HCT116 (cell line): ENCODE measurements at regions not wholly inside any gene's neighbourhood (a gene's known extent, or its start where the extent isn't known, plus 50 kb on each side); places are given as distances from the start of the nearest gene placed in this dataset.

Experiments used
- ATAC-seq: fragments of 200-7000 bp; cut with Tn5 transposase; 2 replicates; pipeline ENCODE4 v1.9.1; 2020; ENCODE audit warnings: mild to moderate bottlenecking, moderate library complexity
- BruUV-seq: library from RNA; stranded (reverse); fragments of 400-500 nt; replicated peaks from 2 replicates; lab custom pipeline; 2021; lab: Mats Ljungman, UMichigan
- CTCF ChIA-PET: fragments of 300-600 bp; sonication (Branson Sonifier 250); formaldehyde crosslinking; loops from one replicate; lab custom pipeline; 2021; ENCODE audit warnings: antibody characterized with exemption; lab: Charles Lee
- POLR2A ChIA-PET: fragments of 300-600, 350-600 bp; sonication (Branson Sonifier 250); formaldehyde crosslinking; loops from one replicate; lab custom pipeline; 2021; ENCODE audit warnings: antibody characterized with exemption; lab: Charles Lee
- RAD21 ChIA-PET, 2 experiments: fragments of 300-600 bp; sonication (Branson Sonifier 250); formaldehyde crosslinking; loops; one replicate each; lab custom pipeline; 2023; ENCODE audit warnings: low total read pairs in 2 of 2; ENCODE audit not compliant: uncharacterized antibody in 2 of 2, unreplicated experiment in 2 of 2, low non-redundant PET in 1 of 2; lab: Charles Lee
- DNase-seq: peaks from one replicate; pipeline ENCODE4 v3.0.0-alpha.2; 2010; ENCODE audit warnings: low read depth, low spot score
- H2AFZ ChIP-seq: fragments of 200-600 bp; shearing (Covaris generic), sonication (generic); 2 replicates; pipeline ENCODE4 v1.6.1; 2017; ENCODE audit warnings: low read depth, mixed run types, mixed read lengths, antibody characterized with exemption, low read length; ENCODE audit not compliant: poor library complexity, severe bottlenecking
- H3K27ac ChIP-seq: 2 replicates; pipeline ENCODE4 v1.5.1; 2012; ENCODE audit warnings: low read depth, low read length
- H3K27me3 ChIP-seq: fragments of 200-600 bp; sonication (generic); 2 replicates; pipeline ENCODE4 v1.6.1; 2016; ENCODE audit warnings: mixed run types, low read length, mixed read lengths; ENCODE audit not compliant: insufficient read depth
- H3K36me3 ChIP-seq, 2 experiments: fragments of 200-500 bp in 1 of 2; fragments of 200-600 bp in 1 of 2; sonication (Bioruptor generic) in 1 of 2; sonication (generic) in 1 of 2; 2 replicates each; pipeline versions ENCODE4 v1.5.1 to v1.6.1; 2014 to 2016; ENCODE audit warnings: low read length in 2 of 2, inconsistent platforms in 1 of 2, mixed read lengths in 1 of 2, mixed run types in 1 of 2; ENCODE audit not compliant: insufficient read depth in 2 of 2, control insufficient read depth in 1 of 2
- H3K4me1 ChIP-seq, 2 experiments: fragments of 200-600 bp in 1 of 2; sonication (generic) in 1 of 2; 2 replicates each; pipeline versions ENCODE4 v1.5.1 to v1.6.1; 2012 to 2017; ENCODE audit warnings: low read length in 2 of 2, inconsistent platforms in 1 of 2, mild to moderate bottlenecking in 1 of 2, mixed read lengths in 1 of 2, mixed run types in 1 of 2, moderate library complexity in 1 of 2; ENCODE audit not compliant: insufficient read depth in 2 of 2, control insufficient read depth in 1 of 2
- H3K4me2 ChIP-seq: fragments of 200-600 bp; sonication (generic); 2 replicates; pipeline ENCODE4 v1.6.1; 2017; ENCODE audit warnings: mixed run types, low read length, mixed read lengths
- H3K4me3 ChIP-seq, 2 experiments: fragments of 200-600 bp in 1 of 2; sonication (generic) in 1 of 2; replicated peaks in 1 of 2; 2 replicates each; pipeline ENCODE4 v1.5.1; 2011 to 2016; ENCODE audit warnings: low read length in 2 of 2, control low read depth in 1 of 2, low read depth in 1 of 2, mild to moderate bottlenecking in 1 of 2, mixed read lengths in 1 of 2, mixed run types in 1 of 2
- H3K79me2 ChIP-seq: fragments of 200-600 bp; sonication (generic); 2 replicates; pipeline ENCODE4 v1.6.1; 2017; ENCODE audit warnings: mild to moderate bottlenecking, mixed run types, low read length, moderate library complexity, mixed read lengths; ENCODE audit not compliant: insufficient read depth
- H3K9ac ChIP-seq: fragments of 200-600 bp; sonication (generic); 2 replicates; pipeline ENCODE4 v1.6.1; 2016; ENCODE audit warnings: low read length, mixed read lengths
- H3K9me2 ChIP-seq: fragments of 200-600 bp; sonication (generic), shearing (Covaris generic); 2 replicates; pipeline ENCODE4 v1.6.1; 2017; ENCODE audit warnings: mixed run types, mild to moderate bottlenecking, moderate library complexity; ENCODE audit not compliant: insufficient read depth
- H3K9me3 ChIP-seq, 2 experiments: fragments of 200-500 bp in 1 of 2; fragments of 200-600 bp in 1 of 2; sonication (Bioruptor generic) in 1 of 2; sonication (generic) in 1 of 2; 2 replicates each; pipeline ENCODE4 v1.6.1; 2014 to 2017; ENCODE audit warnings: low read length in 2 of 2, mixed read lengths in 2 of 2, inconsistent platforms in 1 of 2, low read depth in 1 of 2, mild to moderate bottlenecking in 1 of 2, mixed run types in 1 of 2, moderate library complexity in 1 of 2; ENCODE audit not compliant: control insufficient read depth in 1 of 2, insufficient read depth in 1 of 2
- H4K20me1 ChIP-seq: fragments of 200-600 bp; sonication (generic), shearing (Covaris generic); 2 replicates; pipeline ENCODE4 v1.6.1; 2017; ENCODE audit warnings: mixed run types, mild to moderate bottlenecking, moderate library complexity; ENCODE audit not compliant: insufficient read depth
- ATF3 ChIP-seq: IDR thresholded peaks from 2 replicates; pipeline ENCODE4 v1.6.1; 2012
- CBX3 ChIP-seq: IDR thresholded peaks from 2 replicates; pipeline ENCODE4 v1.6.1; 2012; ENCODE audit warnings: low read depth
- CEBPB ChIP-seq: IDR thresholded peaks from 2 replicates; pipeline ENCODE4 v1.6.1; 2012; ENCODE audit warnings: low read depth
- CTCF ChIP-seq, 3 experiments: fragments of 200-600 bp in 1 of 3; sonication (generic) in 1 of 3; IDR thresholded peaks in 2 of 3; conservative IDR thresholded peaks in 1 of 3; 2 replicates each; pipeline ENCODE4 v1.5.1; 2012 to 2017; ENCODE audit warnings: low read depth in 2 of 3, low read length in 2 of 3, antibody characterized with exemption in 1 of 3, borderline replicate concordance in 1 of 3, control low read depth in 1 of 3, mild to moderate bottlenecking in 1 of 3, mixed read lengths in 1 of 3, mixed run types in 1 of 3, moderate library complexity in 1 of 3; ENCODE audit not compliant: insufficient read depth in 1 of 3
- EGR1 ChIP-seq: IDR thresholded peaks from 2 replicates; pipeline ENCODE4 v1.6.1; 2012; ENCODE audit warnings: low read depth
- ELF1 ChIP-seq: IDR thresholded peaks from 2 replicates; pipeline ENCODE4 v1.6.1; 2012; ENCODE audit warnings: low read depth, borderline replicate concordance
- EZH2 ChIP-seq: fragments of 200-600 bp; sonication (generic); IDR thresholded peaks from 2 replicates; pipeline ENCODE4 v1.6.1; 2017; ENCODE audit warnings: antibody characterized with exemption, mixed run types
- EZH2phosphoT487 ChIP-seq: fragments of 200-600 bp; IDR thresholded peaks from 2 replicates; pipeline ENCODE4 v1.6.1; 2018; ENCODE audit warnings: antibody characterized with exemption, borderline replicate concordance
- FOSL1 ChIP-seq: IDR thresholded peaks from 2 replicates; pipeline ENCODE4 v1.6.1; 2012; ENCODE audit warnings: low read depth
- JUND ChIP-seq: IDR thresholded peaks from 2 replicates; pipeline ENCODE4 v1.6.1; 2012
- MAX ChIP-seq: IDR thresholded peaks from 2 replicates; pipeline ENCODE4 v1.6.1; 2012
- RAD21 ChIP-seq: IDR thresholded peaks from 2 replicates; pipeline ENCODE4 v1.6.1; 2012; ENCODE audit warnings: low read depth, mild to moderate bottlenecking
- REST ChIP-seq: IDR thresholded peaks from 2 replicates; pipeline ENCODE4 v1.6.1; 2012; ENCODE audit warnings: low read depth
- SRF ChIP-seq: IDR thresholded peaks from 2 replicates; pipeline ENCODE4 v1.6.1; 2012; ENCODE audit warnings: low read depth
- TCF7L2 ChIP-seq: IDR thresholded peaks from 2 replicates; pipeline ENCODE4 v1.7.0; 2011; ENCODE audit warnings: borderline replicate concordance, inconsistent platforms; ENCODE audit not compliant: insufficient read depth, insufficient read length; ENCODE audit errors: extremely low read depth
- ZBTB33 ChIP-seq: IDR thresholded peaks from 2 replicates; pipeline ENCODE4 v1.6.1; 2011; ENCODE audit warnings: mild to moderate bottlenecking, low read length, moderate library complexity; ENCODE audit not compliant: insufficient replicate concordance; ENCODE audit errors: extremely low read depth
- ZNF274 ChIP-seq: fragments of 200-500 bp; sonication (Bioruptor generic); IDR thresholded peaks from 2 replicates; pipeline ENCODE4 v1.6.1; 2014; ENCODE audit warnings: mild to moderate bottlenecking, low read depth, low read length, inconsistent platforms
- intact Hi-C: fragments of 100-400 bp; cut with micrococcal nuclease; formaldehyde crosslinking; loops from 2 replicates; pipeline ENCODE4 v1.10.0; 2022

- TF ChIP-seq RAD21 (no peak), CBX3 (no peak), ATF3 (no peak), ELF1 (no peak)
Measured at GRCh38 chr15:95262866-95263564, 1031.7 kb downstream of the MCTP2 start (continued).

GRCh38 chr15:95263751-95264150 lies 1032.4 kb downstream of the MCTP2 start:
- Histone ChIP-seq H3K9me3 (no peaks in the 10 kb centered on the region), H3K4me3 (no peak overlapping the region), H3K9me2 (no peaks in the 10 kb centered on the region), H4K20me1 (no peaks in the 10 kb centered on the region), H3K79me2 (no peaks in the 10 kb centered on the region), H3K9ac (no peak overlapping the region), H3K36me3 (no peaks in the 10 kb centered on the region), H3K27me3 (no peaks in the 10 kb centered on the region), H3K4me1 (peaks cover 0 to 2% of the 10 kb centered on the region in 2 experiments; a peak in 1 of 4 replicates), H3K27ac (no peak overlapping the region), H3K4me2 (no peak overlapping the region), H2AFZ (no peak overlapping the region)
- DNase-seq (no peak), ATAC-seq (no peak)
- ChIA-PET CTCF (no interaction called here), POLR2A (no interaction called here), RAD21 (no interaction called here)
- intact Hi-C loops: no loop called here
- no TSS peak for BruUV-seq
- TF ChIP-seq EGR1: no peak
- no peak for TF ChIP-seq ZNF274
- TF ChIP-seq ZBTB33: no peak
- TF ChIP-seq EZH2: no peak
- TF ChIP-seq SRF: no peak
- TF ChIP-seq CTCF (IDR thresholded peaks at IDR 0.05 in 2 of 3, conservative IDR thresholded peaks at IDR 0.05 in 1 of 3; ENCODE audit: borderline replicate concordance in 1 of 3, insufficient read depth in 1 of 3, low read depth in 2 of 3, low read length in 2 of 3): no peak
- no peak for TF ChIP-seq FOSL1
- TF ChIP-seq CEBPB: no peak
- TF ChIP-seq JUND: no peak
- no peak for TF ChIP-seq ATF3
- TF ChIP-seq REST: no peak
- no peak for TF ChIP-seq CBX3
- no peak for TF ChIP-seq ELF1
- no peak for TF ChIP-seq TCF7L2
- TF ChIP-seq EZH2phosphoT487: no peak
- no peak for TF ChIP-seq MAX
